HCT116 (cell line): ENCODE measurements at regions not wholly inside any gene's neighbourhood (a gene's known extent, or its start where the extent isn't known, plus 50 kb on each side); places are given as distances from the start of the nearest gene placed in this dataset.

ENCODE experiments used
- EZH2 ChIP-seq: fragments of 200-600 bp; sonication (generic); IDR thresholded peaks from 2 replicates; pipeline ENCODE4 v1.6.1; 2017; ENCODE audit warnings: antibody characterized with exemption, mixed run types
- EZH2phosphoT487 ChIP-seq: fragments of 200-600 bp; IDR thresholded peaks from 2 replicates; pipeline ENCODE4 v1.6.1; 2018; ENCODE audit warnings: antibody characterized with exemption, borderline replicate concordance
- POLR2A ChIP-seq: IDR thresholded peaks from 2 replicates; pipeline ENCODE4 v1.7.0; 2011; ENCODE audit warnings: borderline replicate concordance; ENCODE audit not compliant: insufficient read depth, insufficient read length; ENCODE audit errors: extremely low read depth
- POLR2AphosphoS5 ChIP-seq: IDR thresholded peaks from 2 replicates; pipeline ENCODE4 v1.6.1; 2011; ENCODE audit warnings: mild to moderate bottlenecking, low read depth, low read length, moderate library complexity
- TF ChIP-seq, protein P1 (sequence below), 3 experiments: fragments of 200-600 bp in 1 of 3; sonication (generic) in 1 of 3; IDR thresholded peaks in 2 of 3; conservative IDR thresholded peaks in 1 of 3; 2 replicates each; pipeline ENCODE4 v1.5.1; 2012 to 2017; ENCODE audit warnings: low read depth in 2 of 3, low read length in 2 of 3, antibody characterized with exemption in 1 of 3, borderline replicate concordance in 1 of 3, control low read depth in 1 of 3, mild to moderate bottlenecking in 1 of 3, mixed read lengths in 1 of 3, mixed run types in 1 of 3, moderate library complexity in 1 of 3; ENCODE audit not compliant: insufficient read depth in 1 of 3
- TF ChIP-seq, protein P2 (sequence below): IDR thresholded peaks from 2 replicates; pipeline ENCODE4 v1.6.1; 2012; ENCODE audit warnings: low read depth

DNA sequence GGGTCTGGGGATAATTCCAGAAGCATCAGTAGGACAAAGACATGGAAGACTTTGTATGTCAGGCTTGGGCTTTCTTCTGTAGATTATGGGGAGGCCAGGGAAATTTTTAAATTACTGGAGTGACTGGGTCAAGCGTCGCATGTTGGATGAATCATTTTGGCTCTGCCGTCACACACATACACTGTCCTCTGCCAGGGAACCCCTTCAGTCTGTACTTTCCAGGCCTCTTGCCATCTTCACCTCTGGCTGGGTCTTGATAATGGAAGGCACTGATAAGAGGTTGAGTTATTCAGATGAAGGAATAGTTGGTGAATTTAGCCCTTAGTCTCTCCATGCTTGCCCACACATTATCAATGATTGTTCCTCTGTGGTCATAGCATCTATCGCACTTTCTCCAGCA lies 895.1 kb upstream of the CELF4 start:
- TF ChIP-seq, protein P1, sequence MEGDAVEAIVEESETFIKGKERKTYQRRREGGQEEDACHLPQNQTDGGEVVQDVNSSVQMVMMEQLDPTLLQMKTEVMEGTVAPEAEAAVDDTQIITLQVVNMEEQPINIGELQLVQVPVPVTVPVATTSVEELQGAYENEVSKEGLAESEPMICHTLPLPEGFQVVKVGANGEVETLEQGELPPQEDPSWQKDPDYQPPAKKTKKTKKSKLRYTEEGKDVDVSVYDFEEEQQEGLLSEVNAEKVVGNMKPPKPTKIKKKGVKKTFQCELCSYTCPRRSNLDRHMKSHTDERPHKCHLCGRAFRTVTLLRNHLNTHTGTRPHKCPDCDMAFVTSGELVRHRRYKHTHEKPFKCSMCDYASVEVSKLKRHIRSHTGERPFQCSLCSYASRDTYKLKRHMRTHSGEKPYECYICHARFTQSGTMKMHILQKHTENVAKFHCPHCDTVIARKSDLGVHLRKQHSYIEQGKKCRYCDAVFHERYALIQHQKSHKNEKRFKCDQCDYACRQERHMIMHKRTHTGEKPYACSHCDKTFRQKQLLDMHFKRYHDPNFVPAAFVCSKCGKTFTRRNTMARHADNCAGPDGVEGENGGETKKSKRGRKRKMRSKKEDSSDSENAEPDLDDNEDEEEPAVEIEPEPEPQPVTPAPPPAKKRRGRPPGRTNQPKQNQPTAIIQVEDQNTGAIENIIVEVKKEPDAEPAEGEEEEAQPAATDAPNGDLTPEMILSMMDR (IDR thresholded peaks at IDR 0.05 in 2 of 3, conservative IDR thresholded peaks at IDR 0.05 in 1 of 3; ENCODE audit: borderline replicate concordance in 1 of 3, insufficient read depth in 1 of 3, low read depth in 2 of 3, low read length in 2 of 3), result no peak
- no peak for TF ChIP-seq EZH2phosphoT487
- TF ChIP-seq, protein P2, sequence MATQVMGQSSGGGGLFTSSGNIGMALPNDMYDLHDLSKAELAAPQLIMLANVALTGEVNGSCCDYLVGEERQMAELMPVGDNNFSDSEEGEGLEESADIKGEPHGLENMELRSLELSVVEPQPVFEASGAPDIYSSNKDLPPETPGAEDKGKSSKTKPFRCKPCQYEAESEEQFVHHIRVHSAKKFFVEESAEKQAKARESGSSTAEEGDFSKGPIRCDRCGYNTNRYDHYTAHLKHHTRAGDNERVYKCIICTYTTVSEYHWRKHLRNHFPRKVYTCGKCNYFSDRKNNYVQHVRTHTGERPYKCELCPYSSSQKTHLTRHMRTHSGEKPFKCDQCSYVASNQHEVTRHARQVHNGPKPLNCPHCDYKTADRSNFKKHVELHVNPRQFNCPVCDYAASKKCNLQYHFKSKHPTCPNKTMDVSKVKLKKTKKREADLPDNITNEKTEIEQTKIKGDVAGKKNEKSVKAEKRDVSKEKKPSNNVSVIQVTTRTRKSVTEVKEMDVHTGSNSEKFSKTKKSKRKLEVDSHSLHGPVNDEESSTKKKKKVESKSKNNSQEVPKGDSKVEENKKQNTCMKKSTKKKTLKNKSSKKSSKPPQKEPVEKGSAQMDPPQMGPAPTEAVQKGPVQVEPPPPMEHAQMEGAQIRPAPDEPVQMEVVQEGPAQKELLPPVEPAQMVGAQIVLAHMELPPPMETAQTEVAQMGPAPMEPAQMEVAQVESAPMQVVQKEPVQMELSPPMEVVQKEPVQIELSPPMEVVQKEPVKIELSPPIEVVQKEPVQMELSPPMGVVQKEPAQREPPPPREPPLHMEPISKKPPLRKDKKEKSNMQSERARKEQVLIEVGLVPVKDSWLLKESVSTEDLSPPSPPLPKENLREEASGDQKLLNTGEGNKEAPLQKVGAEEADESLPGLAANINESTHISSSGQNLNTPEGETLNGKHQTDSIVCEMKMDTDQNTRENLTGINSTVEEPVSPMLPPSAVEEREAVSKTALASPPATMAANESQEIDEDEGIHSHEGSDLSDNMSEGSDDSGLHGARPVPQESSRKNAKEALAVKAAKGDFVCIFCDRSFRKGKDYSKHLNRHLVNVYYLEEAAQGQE, result no peak
- no peak for TF ChIP-seq EZH2
- TF ChIP-seq POLR2A, result no peak
- no peak for TF ChIP-seq POLR2AphosphoS5
